ENCODE measurements at regions not wholly inside any gene's neighbourhood (a gene's known extent, or its start where the extent isn't known, plus 50 kb on each side); places are given as distances from the start of the nearest gene placed in this dataset.

- TF ChIP-seq CTCF (IDR thresholded peaks at IDR 0.05) = no peak
- no peak for TF ChIP-seq POLR2A (IDR thresholded peaks at IDR 0.05)
Measured at GRCh38 chr2:225244933-225245332, 154.6 kb upstream of the NYAP2 start.
